SJSA1 (cell line): ENCODE measurements at regions not wholly inside any gene's neighbourhood (a gene's known extent, or its start where the extent isn't known, plus 50 kb on each side); places are given as distances from the start of the nearest gene placed in this dataset.

Source experiments
- DNase-seq, 2 experiments: peaks; one replicate each; pipeline ENCODE4 v3.0.0-alpha.2; 2015 to 2020; ENCODE audit warnings: low spot score in 2 of 2, low read depth in 1 of 2
- H3K27ac ChIP-seq: fragments of 250-450 bp; sonication (Bioruptor Pico); 2 replicates; pipeline ENCODE4 v1.5.1; 2020; ENCODE audit warnings: mild to moderate bottlenecking, moderate library complexity
- H3K27me3 ChIP-seq: fragments of 250-450 bp; sonication (Bioruptor Pico); replicated peaks from 2 replicates; pipeline ENCODE4 v1.5.1; 2020; ENCODE audit warnings: mild to moderate bottlenecking, moderate library complexity
- H3K36me3 ChIP-seq: fragments of 250-450 bp; sonication (Bioruptor Pico); 2 replicates; pipeline ENCODE4 v1.5.1; 2020; ENCODE audit warnings: mild to moderate bottlenecking
- H3K4me1 ChIP-seq: fragments of 250-450 bp; sonication (Bioruptor Pico); replicated peaks from 2 replicates; pipeline ENCODE4 v1.6.1; 2021; ENCODE audit warnings: mild to moderate bottlenecking
- H3K4me3 ChIP-seq: fragments of 250-450 bp; sonication (Bioruptor Pico); 2 replicates; pipeline ENCODE4 v1.5.1; 2020; ENCODE audit warnings: mild to moderate bottlenecking
- H3K9me3 ChIP-seq: fragments of 250-450 bp; sonication (Bioruptor Pico); replicated peaks from 2 replicates; pipeline ENCODE4 v1.5.1; 2020; ENCODE audit warnings: mild to moderate bottlenecking

DNA sequence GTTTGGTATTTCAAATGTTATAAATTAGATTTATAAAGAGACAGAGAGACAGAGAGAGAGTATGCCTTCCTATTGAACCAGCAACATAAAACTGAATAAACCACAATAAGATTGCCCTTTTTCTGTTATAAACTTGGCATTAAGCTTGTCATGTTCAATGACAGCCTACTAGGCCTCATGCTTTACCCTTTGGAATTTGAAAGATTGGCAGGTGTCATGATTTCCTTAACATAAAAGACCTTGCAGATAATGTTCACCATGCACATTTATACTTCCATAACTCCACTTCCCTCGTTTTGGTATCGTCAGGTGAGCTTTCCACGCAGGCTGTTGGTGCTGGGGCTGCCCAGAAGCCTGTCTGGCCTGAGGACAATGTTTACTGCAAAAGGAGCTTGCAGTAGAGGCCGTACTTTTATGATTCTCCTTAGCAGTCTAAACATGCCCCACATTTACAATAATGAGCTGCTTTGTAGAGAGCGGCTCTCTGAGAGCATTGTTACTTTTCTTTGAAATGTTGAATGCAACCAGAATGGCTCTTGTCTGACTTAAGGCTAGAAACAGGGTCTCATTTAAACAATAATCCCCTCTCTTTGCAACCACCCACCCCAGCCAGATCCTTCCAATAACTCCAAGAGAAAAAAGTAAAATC, 379.1 kb upstream of the ATP5MC3 start:
- Histone ChIP-seq H3K27me3 (peaks cover 8% of the 10 kb centered on the region), H3K36me3 (no peaks in the 10 kb centered on the region), H3K4me1 (no peaks in the 10 kb centered on the region), H3K4me3 (no peak overlapping the region), H3K9me3 (no peaks in the 10 kb centered on the region), H3K27ac (no peak overlapping the region)
- no peak for DNase-seq

- Histone ChIP-seq H3K4me3 (no peak overlapping the region), H3K9me3 (no peaks in the 10 kb centered on the region), H3K27me3 (peaks cover 11% of the 10 kb centered on the region), H3K4me1 (no peaks in the 10 kb centered on the region), H3K27ac (no peak overlapping the region), H3K36me3 (no peaks in the 10 kb centered on the region)
- DNase-seq: no peak
Observed at GRCh38 chr2:175559613-175560012, 378.1 kb upstream of the ATP5MC3 start.

GRCh38 chr2:175557810-175558377, 376.4 kb upstream of the ATP5MC3 start:
- peaks cover 13% of the 10 kb centered on the region for H3K27me3 ChIP-seq
- H3K4me1 ChIP-seq: no peaks in the 10 kb centered on the region
- DNase-seq: no peak
- no peak overlapping the region for H3K4me3 ChIP-seq
- no peaks in the 10 kb centered on the region for H3K9me3 ChIP-seq
- no peak overlapping the region for H3K27ac ChIP-seq
- H3K36me3 ChIP-seq: no peaks in the 10 kb centered on the region

DNA sequence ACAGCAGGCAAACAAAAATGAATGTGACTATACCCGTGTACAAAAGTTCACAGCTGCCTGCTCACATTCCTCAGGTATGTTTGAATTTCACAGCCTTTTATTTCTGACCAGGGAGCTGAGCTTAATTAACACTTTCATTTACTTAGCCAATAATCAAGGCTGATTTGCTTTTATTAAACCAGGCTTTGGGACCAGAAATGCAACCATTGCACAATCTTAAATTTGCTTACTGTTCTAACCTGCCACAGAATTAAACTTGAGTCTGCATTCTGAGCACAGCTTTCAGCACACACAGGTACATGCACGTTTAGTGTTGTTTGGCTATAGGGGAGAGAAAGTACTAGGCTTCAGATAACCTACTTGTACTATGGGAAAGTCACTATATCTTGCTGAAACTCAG, 372.4 kb upstream of the ATP5MC3 start:
- H3K4me3 ChIP-seq: no peak overlapping the region
- peaks cover 9% of the 10 kb centered on the region; the same call in 1 of the 2 replicates for H3K27me3 ChIP-seq
- H3K27ac ChIP-seq: no peak overlapping the region
- DNase-seq: no peak
- no peaks in the 10 kb centered on the region for H3K36me3 ChIP-seq
- H3K9me3 ChIP-seq: no peaks in the 10 kb centered on the region
- no peaks in the 10 kb centered on the region for H3K4me1 ChIP-seq

DNA sequence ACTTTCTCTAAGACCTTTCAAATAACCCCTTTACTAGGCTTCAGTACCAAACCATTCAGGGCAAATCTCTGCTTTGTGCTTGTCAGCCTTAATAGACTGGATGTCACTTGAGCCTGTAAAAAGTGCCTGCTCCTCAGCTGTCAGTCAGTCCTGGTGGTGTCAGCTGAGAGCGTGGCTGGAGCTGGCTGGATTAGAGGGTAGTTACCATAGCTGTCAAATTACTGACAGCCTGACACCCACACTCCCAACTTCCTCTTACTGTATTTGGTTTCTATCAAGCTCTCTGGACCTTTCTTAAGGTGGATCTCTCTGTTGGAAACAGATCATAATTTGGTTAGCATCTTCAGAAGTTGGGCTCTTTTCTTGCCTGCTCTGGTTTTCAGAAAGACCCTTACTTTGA, 371.4 kb upstream of the ATP5MC3 start:
- peaks cover 9% of the 10 kb centered on the region; the same call in 1 of the 2 replicates for H3K27me3 ChIP-seq
- no peaks in the 10 kb centered on the region for H3K4me1 ChIP-seq
- no peaks in the 10 kb centered on the region for H3K9me3 ChIP-seq
- DNase-seq: no peak
- no peak overlapping the region for H3K4me3 ChIP-seq
- H3K27ac ChIP-seq: no peak overlapping the region
- no peaks in the 10 kb centered on the region for H3K36me3 ChIP-seq

DNA sequence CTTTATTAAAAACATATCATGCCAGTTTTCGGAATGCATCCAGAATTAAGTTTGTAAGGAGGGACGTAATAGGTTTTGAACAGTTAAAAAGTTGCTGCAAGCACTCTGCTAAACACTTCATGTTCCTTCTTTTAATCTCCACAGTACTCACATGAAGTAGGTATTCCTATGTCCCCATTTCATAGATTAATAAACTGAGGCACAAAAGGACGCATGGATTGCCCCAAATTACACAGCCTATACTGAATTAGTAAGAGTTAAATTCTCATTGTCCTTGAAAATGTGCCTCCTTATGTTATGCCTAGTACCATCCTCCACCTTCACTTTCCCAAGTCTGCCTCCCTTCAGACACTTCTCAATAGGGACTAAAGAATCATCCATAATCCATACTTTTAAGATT, 358.9 kb upstream of the ATP5MC3 start:
- Histone ChIP-seq H3K4me3 (no peak overlapping the region), H3K27me3 (peaks cover 3% of the 10 kb centered on the region; the same call in 1 of the 2 replicates)
- DNase-seq: no peak

GRCh38 chr2:175539122-175539521, 357.6 kb upstream of the ATP5MC3 start:
- H3K27ac ChIP-seq: no peak overlapping the region

More for the DNA sequence above, 358.9 kb upstream of the ATP5MC3 start:
- Histone ChIP-seq H3K36me3 (no peaks in the 10 kb centered on the region), H3K9me3 (0 out of 2 replicates have a peak, but pooled peaks cover 3% of the 10 kb centered on the region), H3K27ac (no peak overlapping the region), H3K4me1 (no peaks in the 10 kb centered on the region)

DNA sequence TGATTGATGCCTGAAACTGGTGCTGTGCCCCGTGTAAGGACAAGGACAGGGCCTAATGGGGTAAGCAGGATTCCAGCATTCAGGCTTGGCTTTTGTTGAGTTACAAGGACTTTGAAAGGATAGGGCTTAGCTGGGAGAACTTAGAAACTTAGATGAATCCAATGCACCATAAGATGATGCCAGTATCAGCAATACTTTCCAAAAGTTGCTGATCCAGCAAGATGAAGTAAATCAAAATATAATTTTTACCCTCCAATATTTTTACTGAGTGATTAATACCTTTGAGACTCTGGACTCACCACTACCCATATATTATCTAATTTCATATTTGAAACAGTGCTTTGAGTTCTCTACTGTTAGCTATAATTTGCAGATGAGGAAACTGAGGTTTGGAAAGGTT, 354.5 kb upstream of the ATP5MC3 start:
- no peak for DNase-seq
- no peaks in the 10 kb centered on the region for H3K9me3 ChIP-seq
- H3K27me3 ChIP-seq: no peaks in the 10 kb centered on the region
- no peak overlapping the region for H3K4me3 ChIP-seq
- no peaks in the 10 kb centered on the region for H3K36me3 ChIP-seq
- no peaks in the 10 kb centered on the region for H3K4me1 ChIP-seq
- H3K27ac ChIP-seq: no peak overlapping the region

More at GRCh38 chr2:175539122-175539521, 357.6 kb upstream of the ATP5MC3 start:
- no peak overlapping the region for H3K4me3 ChIP-seq
- peaks cover 1% of the 10 kb centered on the region; the same call in 1 of the 2 replicates for H3K27me3 ChIP-seq
- 0 out of 2 replicates have a peak, but pooled peaks cover 3% of the 10 kb centered on the region for H3K9me3 ChIP-seq
- no peak for DNase-seq
- H3K4me1 ChIP-seq: no peaks in the 10 kb centered on the region
- H3K36me3 ChIP-seq: no peaks in the 10 kb centered on the region

DNA sequence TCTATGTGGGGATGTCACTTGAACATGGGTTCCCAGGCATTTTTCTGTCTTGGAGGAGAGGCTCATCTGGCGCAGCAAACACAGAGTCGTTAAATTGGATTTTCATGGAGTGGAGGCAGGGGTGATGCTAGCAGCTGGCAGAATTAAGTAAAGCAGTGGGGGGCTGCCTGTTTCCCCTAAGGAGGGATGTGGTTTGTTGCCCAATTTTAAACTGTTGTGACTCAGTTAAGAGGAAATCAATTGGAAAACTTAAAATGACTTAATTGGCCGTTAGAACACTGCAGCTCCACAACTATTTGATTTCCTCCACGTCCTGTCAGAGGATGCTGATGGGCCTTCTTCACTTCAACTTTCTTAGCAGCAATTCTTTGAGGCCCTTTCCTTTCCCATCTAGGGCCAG, 354.1 kb upstream of the ATP5MC3 start:
- Histone ChIP-seq H3K9me3 (no peaks in the 10 kb centered on the region), H3K36me3 (no peaks in the 10 kb centered on the region), H3K4me3 (no peak overlapping the region), H3K27me3 (no peaks in the 10 kb centered on the region), H3K27ac (no peak overlapping the region), H3K4me1 (no peaks in the 10 kb centered on the region)
- no peak for DNase-seq

DNA sequence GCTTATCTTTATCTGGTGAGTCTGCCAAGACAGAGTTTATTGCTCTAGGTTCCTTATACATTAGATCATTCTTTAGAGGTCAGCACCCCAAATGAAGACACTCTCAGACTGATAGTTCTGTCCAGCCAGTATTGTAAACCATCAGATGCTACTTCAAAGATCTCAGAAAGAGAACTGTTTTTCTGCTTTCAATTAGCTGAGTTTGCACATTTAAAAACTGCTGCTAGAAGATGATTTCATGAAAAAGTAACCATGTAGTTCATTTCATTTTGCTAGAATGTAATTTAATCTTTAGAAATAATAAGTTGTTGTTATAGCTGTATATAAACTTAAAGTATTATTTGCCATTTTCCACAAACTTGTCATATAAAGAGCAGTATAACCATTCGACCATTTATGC, 344.5 kb upstream of the ATP5MC3 start:
- H3K9me3 ChIP-seq: no peaks in the 10 kb centered on the region
- H3K36me3 ChIP-seq: no peaks in the 10 kb centered on the region
- DNase-seq: no peak
- H3K27me3 ChIP-seq: no peaks in the 10 kb centered on the region
- H3K27ac ChIP-seq: no peak overlapping the region
- H3K4me3 ChIP-seq: no peak overlapping the region
- H3K4me1 ChIP-seq: no peaks in the 10 kb centered on the region

- H3K27me3 ChIP-seq: no peaks in the 10 kb centered on the region
- H3K4me3 ChIP-seq: no peak overlapping the region
- no peak overlapping the region for H3K27ac ChIP-seq
Observed at GRCh38 chr2:175523001-175523400, 341.5 kb upstream of the ATP5MC3 start.

GRCh38 chr2:175518206-175518605, 336.7 kb upstream of the ATP5MC3 start:
- Histone ChIP-seq H3K27me3 (no peaks in the 10 kb centered on the region), H3K4me1 (no peaks in the 10 kb centered on the region), H3K4me3 (no peak overlapping the region), H3K36me3 (no peaks in the 10 kb centered on the region), H3K27ac (no peak overlapping the region), H3K9me3 (no peaks in the 10 kb centered on the region)
- no peak for DNase-seq

More at GRCh38 chr2:175523001-175523400, 341.5 kb upstream of the ATP5MC3 start:
- Histone ChIP-seq H3K36me3 (no peaks in the 10 kb centered on the region), H3K9me3 (no peaks in the 10 kb centered on the region), H3K4me1 (no peaks in the 10 kb centered on the region)
- DNase-seq: no peak

- Histone ChIP-seq H3K4me1 (no peaks in the 10 kb centered on the region), H3K36me3 (no peaks in the 10 kb centered on the region), H3K27me3 (no peaks in the 10 kb centered on the region), H3K27ac (no peak overlapping the region), H3K4me3 (no peak overlapping the region), H3K9me3 (no peaks in the 10 kb centered on the region)
- DNase-seq: no peak
Observed at GRCh38 chr2:175516555-175516954, 335.0 kb upstream of the ATP5MC3 start.

DNA sequence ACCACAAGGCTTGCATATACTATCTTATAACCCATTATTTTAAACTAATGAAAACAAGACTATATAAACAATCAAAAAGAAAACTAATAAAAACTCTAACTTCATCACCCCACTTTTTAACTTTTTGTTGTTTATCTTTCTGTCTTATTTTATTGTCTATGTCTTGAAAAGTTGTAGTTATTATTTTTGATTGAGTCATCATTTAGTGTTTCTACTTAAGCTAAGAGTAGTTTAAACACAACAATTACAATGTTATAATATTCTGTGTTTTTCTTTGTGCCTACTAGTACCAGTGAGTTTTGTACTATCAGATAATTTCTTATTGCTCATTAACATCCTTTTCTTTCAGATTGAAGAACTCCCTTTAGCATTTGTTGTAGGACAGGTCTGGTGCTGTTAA, 318.7 kb upstream of the ATP5MC3 start:
- no peak for DNase-seq
- H3K4me3 ChIP-seq: no peak overlapping the region
- H3K4me1 ChIP-seq: no peaks in the 10 kb centered on the region

More for the DNA sequence above, 318.7 kb upstream of the ATP5MC3 start:
- H3K27ac ChIP-seq: no peak overlapping the region
- no peaks in the 10 kb centered on the region for H3K36me3 ChIP-seq
- no peaks in the 10 kb centered on the region for H3K9me3 ChIP-seq
- H3K27me3 ChIP-seq: no peaks in the 10 kb centered on the region
